HepG2 (cell line): ENCODE measurements at regions not wholly inside any gene's neighbourhood (a gene's known extent, or its start where the extent isn't known, plus 50 kb on each side); places are given as distances from the start of the nearest gene placed in this dataset.

Experiments
- EZH2 ChIP-seq: conservative IDR thresholded peaks from 2 replicates; pipeline ENCODE4 v1.6.1; 2012; ENCODE audit warnings: mild to moderate bottlenecking, low read depth, low read length, moderate library complexity
- FOXJ3 ChIP-seq: sonication (generic); formaldehyde crosslinking; IDR thresholded peaks from 2 replicates; pipeline ENCODE4 v1.4.0; 2020; ENCODE audit warnings: missing genetic modification reagents, mild to moderate bottlenecking, borderline replicate concordance
- HOXA5 ChIP-seq: sonication (generic); formaldehyde crosslinking; IDR thresholded peaks from 2 replicates; pipeline ENCODE4 v1.4.0; 2020; ENCODE audit warnings: missing genetic modification reagents
- POLR2A ChIP-seq, 2 experiments: IDR thresholded peaks; 2 replicates each; pipeline ENCODE4 v1.6.1; 2011; ENCODE audit warnings: low read depth in 2 of 2, low read length in 2 of 2, mild to moderate bottlenecking in 1 of 2, moderate library complexity in 1 of 2; ENCODE audit not compliant: insufficient read depth in 1 of 2
- RBM22 ChIP-seq: fragments of 200-400 bp; formaldehyde crosslinking; optimal IDR thresholded peaks from 2 replicates; pipeline ENCODE3; 2017; ENCODE audit warnings: mild to moderate bottlenecking, low read length, moderate library complexity
- SMARCC2 ChIP-seq: fragments of 450-650 bp; IDR thresholded peaks from 2 replicates; pipeline ENCODE4 v1.6.1; 2017; ENCODE audit warnings: antibody characterized with exemption, mild to moderate bottlenecking
- ZNF292 ChIP-seq: sonication (generic); formaldehyde crosslinking; IDR thresholded peaks from 2 replicates; pipeline ENCODE4 v1.8.1; 2022; ENCODE audit warnings: mild to moderate bottlenecking, low read depth, missing genetic modification reagents, borderline replicate concordance
- ZNF530 ChIP-seq: sonication (generic); formaldehyde crosslinking; IDR thresholded peaks from 2 replicates; pipeline ENCODE4 v1.5.0; 2020; ENCODE audit warnings: low read depth, mild to moderate bottlenecking, missing genetic modification reagents
- ZNF839 ChIP-seq: sonication (generic); formaldehyde crosslinking; IDR thresholded peaks from 2 replicates; pipeline ENCODE4 v1.4.0; 2020; ENCODE audit warnings: missing genetic modification reagents, mild to moderate bottlenecking, borderline replicate concordance
- TF ChIP-seq, protein P1 (sequence below): IDR thresholded peaks from 2 replicates; pipeline ENCODE4 v1.6.1; 2016
- TF ChIP-seq, protein P2 (sequence below): sonication (generic); formaldehyde crosslinking; IDR thresholded peaks from 2 replicates; pipeline ENCODE4 v1.5.0; 2020; ENCODE audit warnings: mild to moderate bottlenecking, missing genetic modification reagents, moderate library complexity

DNA sequence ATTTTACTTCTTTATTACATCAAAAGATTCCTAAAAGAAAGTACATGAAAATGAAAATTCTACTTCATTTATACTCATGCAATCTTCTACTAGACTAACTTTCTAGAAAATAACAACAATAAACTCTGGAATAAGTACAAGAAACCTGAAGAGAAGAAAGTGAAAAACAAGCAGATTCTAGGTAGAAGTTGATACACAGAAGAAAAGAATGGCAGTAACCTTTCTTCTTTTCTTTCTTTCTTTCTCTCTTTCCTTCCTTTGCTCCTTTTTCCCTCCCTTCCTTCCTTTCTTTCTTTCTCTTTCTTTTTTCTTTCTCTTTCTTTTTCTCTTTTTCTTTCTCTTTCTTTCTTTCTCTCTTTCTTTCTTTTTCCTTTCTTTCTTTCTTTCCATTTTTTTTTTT, 541.7 kb upstream of the ANKRD30A start:
- TF ChIP-seq, protein P1, sequence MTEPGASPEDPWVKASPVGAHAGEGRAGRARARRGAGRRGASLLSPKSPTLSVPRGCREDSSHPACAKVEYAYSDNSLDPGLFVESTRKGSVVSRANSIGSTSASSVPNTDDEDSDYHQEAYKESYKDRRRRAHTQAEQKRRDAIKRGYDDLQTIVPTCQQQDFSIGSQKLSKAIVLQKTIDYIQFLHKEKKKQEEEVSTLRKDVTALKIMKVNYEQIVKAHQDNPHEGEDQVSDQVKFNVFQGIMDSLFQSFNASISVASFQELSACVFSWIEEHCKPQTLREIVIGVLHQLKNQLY (CRISPR knock-in tag), result no peak
- TF ChIP-seq ZNF292 (no peak), FOXJ3 (CRISPR knock-in tag) (no peak), SMARCC2 (no peak), ZNF530 (no peak), HOXA5 (CRISPR knock-in tag) (no peak), POLR2A (IDR thresholded peaks at IDR 0.05; ENCODE audit: insufficient read depth in 1 of 2, low read depth in 2 of 2, low read length in 2 of 2) (no peak), ZNF839 (CRISPR knock-in tag) (no peak), EZH2 (no peak), RBM22 (no peak)
- TF ChIP-seq, protein P2, sequence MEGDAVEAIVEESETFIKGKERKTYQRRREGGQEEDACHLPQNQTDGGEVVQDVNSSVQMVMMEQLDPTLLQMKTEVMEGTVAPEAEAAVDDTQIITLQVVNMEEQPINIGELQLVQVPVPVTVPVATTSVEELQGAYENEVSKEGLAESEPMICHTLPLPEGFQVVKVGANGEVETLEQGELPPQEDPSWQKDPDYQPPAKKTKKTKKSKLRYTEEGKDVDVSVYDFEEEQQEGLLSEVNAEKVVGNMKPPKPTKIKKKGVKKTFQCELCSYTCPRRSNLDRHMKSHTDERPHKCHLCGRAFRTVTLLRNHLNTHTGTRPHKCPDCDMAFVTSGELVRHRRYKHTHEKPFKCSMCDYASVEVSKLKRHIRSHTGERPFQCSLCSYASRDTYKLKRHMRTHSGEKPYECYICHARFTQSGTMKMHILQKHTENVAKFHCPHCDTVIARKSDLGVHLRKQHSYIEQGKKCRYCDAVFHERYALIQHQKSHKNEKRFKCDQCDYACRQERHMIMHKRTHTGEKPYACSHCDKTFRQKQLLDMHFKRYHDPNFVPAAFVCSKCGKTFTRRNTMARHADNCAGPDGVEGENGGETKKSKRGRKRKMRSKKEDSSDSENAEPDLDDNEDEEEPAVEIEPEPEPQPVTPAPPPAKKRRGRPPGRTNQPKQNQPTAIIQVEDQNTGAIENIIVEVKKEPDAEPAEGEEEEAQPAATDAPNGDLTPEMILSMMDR (CRISPR knock-in tag), result no peak
